GM12878 (cell line): ENCODE measurements at regions not wholly inside any gene's neighbourhood (a gene's known extent, or its start where the extent isn't known, plus 50 kb on each side); places are given as distances from the start of the nearest gene placed in this dataset.

Experiments
- ATF2 ChIP-seq: IDR thresholded peaks from 2 replicates; pipeline ENCODE4 v1.6.1; 2012; ENCODE audit warnings: low read length, inconsistent platforms
- BCL3 ChIP-seq: IDR thresholded peaks from 2 replicates; pipeline ENCODE4 v1.6.1; 2011; ENCODE audit warnings: borderline replicate concordance, low read depth, mild to moderate bottlenecking, moderate library complexity, low read length; ENCODE audit not compliant: insufficient read depth, poor library complexity, severe bottlenecking
- CBFB ChIP-seq: IDR thresholded peaks from 2 replicates; pipeline ENCODE4 v1.6.1; 2016; ENCODE audit warnings: antibody characterized with exemption, low read depth
- CEBPB ChIP-seq, 2 experiments: fragments of 150-350 bp in 1 of 2; IDR thresholded peaks; 2 replicates each; pipeline ENCODE4 v1.6.1; 2012 to 2014; ENCODE audit warnings: low read depth in 2 of 2, low read length in 2 of 2, borderline replicate concordance in 1 of 2, inconsistent platforms in 1 of 2
- CHD2 ChIP-seq: IDR thresholded peaks from 2 replicates; pipeline ENCODE4 v1.6.1; 2011; ENCODE audit warnings: low read depth, low read length, improper control_type of control experiment, borderline replicate concordance
- CREB1 ChIP-seq: IDR thresholded peaks from 2 replicates; pipeline ENCODE4 v1.6.1; 2012; ENCODE audit warnings: low read depth, mild to moderate bottlenecking, inconsistent platforms
- EZH2 ChIP-seq: IDR thresholded peaks from 2 replicates; pipeline ENCODE4 v1.6.1; 2012; ENCODE audit warnings: low read depth, mild to moderate bottlenecking, control low read depth, inconsistent platforms, low read length, borderline replicate concordance; ENCODE audit not compliant: control insufficient read depth
- GABPA ChIP-seq: IDR thresholded peaks from 2 replicates; pipeline ENCODE4 v1.6.1; 2014; ENCODE audit warnings: antibody characterized with exemption, low read depth, mild to moderate bottlenecking, inconsistent platforms
- POLR2AphosphoS2 ChIP-seq: IDR thresholded peaks from 2 replicates; pipeline ENCODE4 v1.6.1; 2011; ENCODE audit warnings: low read depth, mild to moderate bottlenecking, low read length, improper control_type of control experiment, moderate library complexity
- RFX5 ChIP-seq: IDR thresholded peaks from 2 replicates; pipeline ENCODE4 v1.6.1; 2011; ENCODE audit warnings: low read depth, low read length, improper control_type of control experiment
- ZSCAN29 ChIP-seq: fragments of 450-650 bp; IDR thresholded peaks from 2 replicates; pipeline ENCODE4 v1.6.1; 2017; ENCODE audit warnings: mild to moderate bottlenecking, moderate library complexity

DNA sequence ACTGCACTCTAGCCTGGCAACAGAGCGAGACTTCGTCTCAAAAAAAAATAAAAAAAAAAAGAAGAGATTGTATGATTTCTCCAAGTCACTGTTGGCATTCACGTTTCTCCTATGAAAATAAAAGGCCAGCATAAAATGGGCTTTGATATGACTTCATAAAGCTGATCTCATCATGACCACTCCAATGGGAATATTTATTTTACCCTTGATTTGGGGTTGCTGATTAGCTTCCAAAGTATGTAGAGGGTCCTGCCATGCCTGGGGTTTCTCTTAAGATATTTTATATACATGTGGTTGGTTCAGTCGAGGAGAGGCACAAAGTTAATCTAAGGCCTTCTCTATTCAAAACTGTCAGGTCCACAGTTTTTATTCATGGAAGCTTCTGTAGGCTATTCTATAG lies 247.0 kb upstream of the TNC start:
- no peak for TF ChIP-seq RFX5
- TF ChIP-seq CEBPB (IDR thresholded peaks at IDR 0.05; ENCODE audit: borderline replicate concordance in 1 of 2, low read depth in 2 of 2, low read length in 2 of 2): no peak
- TF ChIP-seq ZSCAN29: no peak
- no peak for TF ChIP-seq BCL3
- TF ChIP-seq CREB1: no peak
- TF ChIP-seq CBFB: no peak
- TF ChIP-seq CHD2: no peak
- TF ChIP-seq POLR2AphosphoS2: no peak
- no peak for TF ChIP-seq GABPA
- no peak for TF ChIP-seq ATF2
- no peak for TF ChIP-seq EZH2
